ENCODE measurements at regions not wholly inside any gene's neighbourhood (a gene's known extent, or its start where the extent isn't known, plus 50 kb on each side); places are given as distances from the start of the nearest gene placed in this dataset.

- no peaks in the 10 kb centered on the region for H3K79me2 ChIP-seq (ENCODE audit: control insufficient read depth, insufficient read depth, low read length)
- TF ChIP-seq EZH2 (IDR thresholded peaks at IDR 0.05; ENCODE audit: borderline replicate concordance, insufficient read depth, low read depth, low read length, poor library complexity, severe bottlenecking) (no peak), CTCF (IDR thresholded peaks at IDR 0.05) (no peak)
- DNase-seq: no peak
- CTCF ChIA-PET: no interaction called here
- Mint-ChIP-seq H3K4me1 (no peaks in the 10 kb centered on the region), H3K27ac (no peak overlapping the region), H3K27me3 (peaks cover 3% of the 10 kb centered on the region), H3K4me3 (no peak overlapping the region), H3K9me3 (ENCODE audit: insufficient read depth) (peaks cover 9% of the 10 kb centered on the region)
- no peak overlapping the region for H2AFZ ChIP-seq (ENCODE audit: insufficient read depth, low read depth, low read length, poor library complexity, severe bottlenecking)
- no peaks in the 10 kb centered on the region for H3K4me1 ChIP-seq (ENCODE audit: control insufficient read depth in 2 of 2, insufficient read depth in 2 of 2, low read length in 2 of 2)
- no peak for ATAC-seq (ENCODE audit: low read depth)
- POLR2A ChIA-PET: no interaction called here
- intact Hi-C loops (cut with micrococcal nuclease): no loop called here
- no peaks in the 10 kb centered on the region for H4K20me1 ChIP-seq (ENCODE audit: control insufficient read depth, insufficient read depth, low read length, poor library complexity, severe bottlenecking)
- no peak overlapping the region for H3K4me3 ChIP-seq (ENCODE audit: control extremely low read depth in 1 of 5, extremely low read depth in 1 of 5, insufficient read depth in 1 of 5, low read depth in 2 of 5, low read length in 4 of 5)
- H3K36me3 ChIP-seq (replicated peaks in 1 of 2; ENCODE audit: control extremely low read depth in 1 of 2, control insufficient read depth in 1 of 2, extremely low read depth in 1 of 2, insufficient read depth in 2 of 2, low read length in 1 of 2): no peaks in the 10 kb centered on the region
- no peak overlapping the region for H3K27ac ChIP-seq (ENCODE audit: low read length in 2 of 2)
- no peak overlapping the region for H3K9ac ChIP-seq (ENCODE audit: low read length)
- H3K27me3 ChIP-seq (replicated peaks in 1 of 4; ENCODE audit: control extremely low read depth in 1 of 4, control insufficient read depth in 3 of 4, insufficient read depth in 4 of 4, low read length in 3 of 4): no peaks in the 10 kb centered on the region
- no peak overlapping the region for H3K4me2 ChIP-seq (replicated peaks; ENCODE audit: low read depth, low read length, poor library complexity, severe bottlenecking)
- H3K9me3 ChIP-seq (ENCODE audit: control extremely low read depth in 1 of 3, control insufficient read depth in 2 of 3, insufficient read depth in 1 of 3, low read length in 2 of 3): peaks cover 0 to 7% (median 3%) of the 10 kb centered on the region in 3 donors
- WGBS (ENCODE audit: insufficient coverage): no CpG with 5 or more reads among the region's 2 CpGs
These were observed 307.9 kb downstream of the BLID start for GRCh38 chr11:121808096-121808495.

GRCh38 chr11:121807051-121807450, 309.0 kb downstream of the BLID start:
- peaks cover 5% of the 10 kb centered on the region for H3K9me3 Mint-ChIP-seq (ENCODE audit: insufficient read depth)
- H3K4me3 Mint-ChIP-seq: no peak overlapping the region
- Histone ChIP-seq H3K4me2 (replicated peaks; ENCODE audit: low read depth, low read length, poor library complexity, severe bottlenecking) (no peak overlapping the region), H2AFZ (ENCODE audit: insufficient read depth, low read depth, low read length, poor library complexity, severe bottlenecking) (no peak overlapping the region), H3K27me3 (replicated peaks in 1 of 4; ENCODE audit: control extremely low read depth in 1 of 4, control insufficient read depth in 3 of 4, insufficient read depth in 4 of 4, low read length in 3 of 4) (no peaks in the 10 kb centered on the region), H4K20me1 (ENCODE audit: control insufficient read depth, insufficient read depth, low read length, poor library complexity, severe bottlenecking) (no peaks in the 10 kb centered on the region), H3K79me2 (ENCODE audit: control insufficient read depth, insufficient read depth, low read length) (no peaks in the 10 kb centered on the region), H3K9ac (ENCODE audit: low read length) (no peak overlapping the region), H3K4me1 (ENCODE audit: control insufficient read depth in 2 of 2, insufficient read depth in 2 of 2, low read length in 2 of 2) (no peaks in the 10 kb centered on the region), H3K4me3 (ENCODE audit: control extremely low read depth in 1 of 5, extremely low read depth in 1 of 5, insufficient read depth in 1 of 5, low read depth in 2 of 5, low read length in 4 of 5) (no peak overlapping the region), H3K27ac (ENCODE audit: low read length in 2 of 2) (no peak overlapping the region), H3K9me3 (ENCODE audit: control extremely low read depth in 1 of 3, control insufficient read depth in 2 of 3, insufficient read depth in 1 of 3, low read length in 2 of 3) (no peaks in the 10 kb centered on the region), H3K36me3 (replicated peaks in 1 of 2; ENCODE audit: control extremely low read depth in 1 of 2, control insufficient read depth in 1 of 2, extremely low read depth in 1 of 2, insufficient read depth in 2 of 2, low read length in 1 of 2) (no peaks in the 10 kb centered on the region)
- H3K4me1 Mint-ChIP-seq: no peaks in the 10 kb centered on the region
- DNase-seq (no peak), ATAC-seq (ENCODE audit: low read depth) (no peak)
- WGBS (ENCODE audit: insufficient coverage): no CpG with 5 or more reads among the region's 2 CpGs
- no peak overlapping the region for H3K27ac Mint-ChIP-seq
- H3K27me3 Mint-ChIP-seq: peaks cover 3% of the 10 kb centered on the region
- intact Hi-C loops (cut with micrococcal nuclease): no loop called here
- no peak for TF ChIP-seq CTCF (IDR thresholded peaks at IDR 0.05)
- TF ChIP-seq EZH2 (IDR thresholded peaks at IDR 0.05; ENCODE audit: borderline replicate concordance, insufficient read depth, low read depth, low read length, poor library complexity, severe bottlenecking): no peak
- ChIA-PET CTCF (no interaction called here), POLR2A (no interaction called here)
